CD4-positive, alpha-beta T cell treated with Interleukin-15 for 1 hour (primary cell): ENCODE measurements at regions not wholly inside any gene's neighbourhood (a gene's known extent, or its start where the extent isn't known, plus 50 kb on each side); places are given as distances from the start of the nearest gene placed in this dataset.
A peak's percentile ranks its signal among the peaks of the same experiment; 100 is the strongest.

Experiments used
- DNase-seq: peaks from one replicate; pipeline ENCODE4 v3.0.0-alpha.2; 2020

- DNase-seq, result no peak
These were observed 211.7 kb upstream of the NFE2L3 start for GRCh38 chr7:25940086-25940906.

- DNase-seq, result no peak
These were observed 207.1 kb upstream of the NFE2L3 start for GRCh38 chr7:25944777-25945515.

- DNase-seq, result no peak
These were observed 206.4 kb upstream of the NFE2L3 start for GRCh38 chr7:25945608-25946007.

- DNase-seq, result no peak
These were observed 205.8 kb upstream of the NFE2L3 start for GRCh38 chr7:25946181-25946580.

- no peak for DNase-seq
These were observed 204.1 kb upstream of the NFE2L3 start for GRCh38 chr7:25947669-25948516.

GRCh38 chr7:25949736-25950487 lies 202.1 kb upstream of the NFE2L3 start:
- DNase-seq, result no peak

- DNase-seq, result peak; percentile 93
These were observed 201.2 kb upstream of the NFE2L3 start for GRCh38 chr7:25950488-25951413.

- no peak for DNase-seq
These were observed 200.4 kb upstream of the NFE2L3 start for GRCh38 chr7:25951414-25952260.

GRCh38 chr7:25952261-25953057 lies 199.5 kb upstream of the NFE2L3 start:
- DNase-seq, result no peak

GRCh38 chr7:25953859-25954258 lies 198.1 kb upstream of the NFE2L3 start:
- no peak for DNase-seq

GRCh38 chr7:25954395-25954794 lies 197.6 kb upstream of the NFE2L3 start:
- DNase-seq, result no peak

- no peak for DNase-seq
These were observed 192.7 kb upstream of the NFE2L3 start for GRCh38 chr7:25959168-25959734.

- no peak for DNase-seq
These were observed 188.3 kb upstream of the NFE2L3 start for GRCh38 chr7:25963733-25964132.

GRCh38 chr7:25964483-25964991 lies 187.5 kb upstream of the NFE2L3 start:
- peak; percentile 18 for DNase-seq

GRCh38 chr7:25965405-25966123 lies 186.4 kb upstream of the NFE2L3 start:
- no peak for DNase-seq

- DNase-seq, result no peak
These were observed 185.5 kb upstream of the NFE2L3 start for GRCh38 chr7:25966469-25966868.

- no peak for DNase-seq
These were observed 184.5 kb upstream of the NFE2L3 start for GRCh38 chr7:25967278-25968204.
